HG02571 (cell line): ENCODE measurements at regions not wholly inside any gene's neighbourhood (a gene's known extent, or its start where the extent isn't known, plus 50 kb on each side); places are given as distances from the start of the nearest gene placed in this dataset.

Source experiments
- ATAC-seq: cut with Tn5 transposase; IDR thresholded peaks from one replicate; pipeline ENCODE4 v1.9.1; 2021; ENCODE audit warnings: mild to moderate bottlenecking, moderate library complexity; ENCODE audit not compliant: unreplicated experiment

GRCh38 chr9:126017758-126018157, 270.6 kb downstream of the PBX3 start:
- no peak for ATAC-seq

GRCh38 chr9:126020836-126021235, 273.7 kb downstream of the PBX3 start:
- ATAC-seq, result no peak

- no peak for ATAC-seq
Measured at GRCh38 chr9:126023962-126024361, 276.8 kb downstream of the PBX3 start.

GRCh38 chr9:126024581-126025230, 277.5 kb downstream of the PBX3 start:
- no peak for ATAC-seq

- ATAC-seq, result no peak
Measured at GRCh38 chr9:126025991-126026390, 278.8 kb downstream of the PBX3 start.

GRCh38 chr9:126027566-126027965, 280.4 kb downstream of the PBX3 start:
- ATAC-seq, result no peak

GRCh38 chr9:126028746-126029145, 281.6 kb downstream of the PBX3 start:
- no peak for ATAC-seq

GRCh38 chr9:126030716-126031115, 283.5 kb downstream of the PBX3 start:
- no peak for ATAC-seq

- no peak for ATAC-seq
Measured at GRCh38 chr9:126031116-126031515, 283.9 kb downstream of the PBX3 start.

GRCh38 chr9:126032135-126032534, 285.0 kb downstream of the PBX3 start:
- no peak for ATAC-seq

- no peak for ATAC-seq
Measured at GRCh38 chr9:126033318-126033717, 286.1 kb downstream of the PBX3 start.

GRCh38 chr9:126033956-126034355, 286.8 kb downstream of the PBX3 start:
- ATAC-seq, result no peak

GRCh38 chr9:126036881-126037291, 289.7 kb downstream of the PBX3 start:
- ATAC-seq, result no peak

- no peak for ATAC-seq
Measured at GRCh38 chr9:126038790-126039189, 287.8 kb upstream of the MVB12B start.

GRCh38 chr9:126043681-126044080, 282.9 kb upstream of the MVB12B start:
- ATAC-seq, result no peak

GRCh38 chr9:126049088-126049487, 277.5 kb upstream of the MVB12B start:
- ATAC-seq, result no peak

GRCh38 chr9:126049896-126050604, 276.6 kb upstream of the MVB12B start:
- no peak for ATAC-seq

GRCh38 chr9:126050605-126050990, 276.0 kb upstream of the MVB12B start:
- no peak for ATAC-seq

GRCh38 chr9:126051446-126052130, 275.0 kb upstream of the MVB12B start:
- no peak for ATAC-seq

- ATAC-seq, result no peak
Measured at GRCh38 chr9:126052791-126053190, 273.8 kb upstream of the MVB12B start.

GRCh38 chr9:126053913-126054312, 272.7 kb upstream of the MVB12B start:
- ATAC-seq, result no peak

GRCh38 chr9:126055381-126055985, 271.1 kb upstream of the MVB12B start:
- ATAC-seq, result no peak
